Psoas muscle (tissue), 7 donors: ENCODE measurements at regions not wholly inside any gene's neighbourhood (a gene's known extent, or its start where the extent isn't known, plus 50 kb on each side); places are given as distances from the start of the nearest gene placed in this dataset.

Source experiments
- ATAC-seq, 4 donors: fragments of 200-7000 bp; cut with Tn5 transposase; one replicate each; pipeline ENCODE4 v1.9.1; 2020; ENCODE audit warnings: moderate library complexity in 3 of 4, mild to moderate bottlenecking in 2 of 4
- DNase-seq, 2 donors: peaks; one replicate each; pipeline ENCODE4 v3.0.0-alpha.2; 2020
- H3K27ac ChIP-seq: fragments of 200-600 bp; one replicate; pipeline ENCODE4 v1.8.0; 2022
- H3K27me3 ChIP-seq, 3 donors: fragments of 200-600 bp in 1 of 3; one replicate each; pipeline versions ENCODE4 v1.6.1 to v1.8.0; 2013 to 2022; ENCODE audit warnings: low read length in 2 of 3, mild to moderate bottlenecking in 2 of 3, moderate library complexity in 1 of 3; ENCODE audit not compliant: insufficient read depth in 3 of 3
- H3K36me3 ChIP-seq, 2 donors: fragments of 200-600 bp in 1 of 2; one replicate each; pipeline versions ENCODE4 v1.6.1 to v1.8.0; 2013 to 2022; ENCODE audit warnings: low read depth in 1 of 2, mild to moderate bottlenecking in 1 of 2, moderate library complexity in 1 of 2; ENCODE audit not compliant: insufficient read depth in 1 of 2
- H3K4me1 ChIP-seq: fragments of 200-600 bp; one replicate; pipeline ENCODE4 v1.8.0; 2022
- H3K4me3 ChIP-seq: fragments of 200-600 bp; one replicate; pipeline ENCODE4 v1.8.0; 2022; ENCODE audit warnings: mild to moderate bottlenecking
- H3K9me3 ChIP-seq: fragments of 200-600 bp; one replicate; pipeline ENCODE4 v1.8.0; 2022
- WGBS, 3 donors: extraction: QIAGEN DNeasy Blood & Tissue Kit; methylation state at CpG; one replicate each; pipeline versions ENCODE4 v1.1.6 to v1.1.7; 2013; 5-methylcytosine and 5-hydroxymethylcytosine counted together
- intact Hi-C, 2 donors: fragments of 100-400 bp; cut with DNase I; formaldehyde crosslinking; loops; one replicate each; pipeline versions ENCODE4 v1.11.0 to v1.14.2; 2022
- TF ChIP-seq, protein P1 (sequence below): fragments of 200-600 bp; IDR thresholded peaks from one replicate; pipeline ENCODE4 v1.8.0; 2022; ENCODE audit warnings: antibody characterized with exemption
- donor health status: healthy with polysubstance abuse.
- donor health status: DM: no; HTN: no; CAD: no; lungs with moderate emphysema.
- donor health status: Bipolar disorder and iron deficiency.
- donor health status: healthy.
- donor health status: DM: yes; HTN: yes; CAD: no.
- donor health status: DM: no; HTN: no; CAD: no.
- donor health status: DM: yes; HTN: yes; CAD: no.

DNA sequence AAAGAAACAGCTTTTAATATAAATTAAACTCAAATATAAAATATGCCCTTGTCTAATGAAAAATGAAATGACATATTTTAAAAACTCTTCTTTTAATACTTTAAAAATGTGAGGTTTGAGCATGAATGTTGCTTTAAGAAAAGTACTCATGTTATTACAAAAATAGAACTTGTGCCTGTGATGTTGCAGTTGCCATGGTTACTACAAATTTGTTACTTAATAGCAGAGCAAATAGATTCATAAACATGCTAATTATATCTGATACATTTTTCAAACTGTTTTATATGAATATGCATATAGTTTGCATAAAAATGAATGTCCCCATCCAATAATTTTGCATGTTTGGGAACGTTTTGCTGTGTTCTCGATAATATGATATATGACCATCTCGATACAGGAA, 152.3 kb upstream of the DPYD start:
- no peaks in the 10 kb centered on the region for H3K36me3 ChIP-seq
- H3K27me3 ChIP-seq, result no peaks in the 10 kb centered on the region
- no peak overlapping the region for H3K4me3 ChIP-seq
- no peaks in the 10 kb centered on the region for H3K9me3 ChIP-seq
- DNase-seq (no peak), ATAC-seq (no peak)
- H3K27ac ChIP-seq, result no peak overlapping the region
- TF ChIP-seq, protein P1, sequence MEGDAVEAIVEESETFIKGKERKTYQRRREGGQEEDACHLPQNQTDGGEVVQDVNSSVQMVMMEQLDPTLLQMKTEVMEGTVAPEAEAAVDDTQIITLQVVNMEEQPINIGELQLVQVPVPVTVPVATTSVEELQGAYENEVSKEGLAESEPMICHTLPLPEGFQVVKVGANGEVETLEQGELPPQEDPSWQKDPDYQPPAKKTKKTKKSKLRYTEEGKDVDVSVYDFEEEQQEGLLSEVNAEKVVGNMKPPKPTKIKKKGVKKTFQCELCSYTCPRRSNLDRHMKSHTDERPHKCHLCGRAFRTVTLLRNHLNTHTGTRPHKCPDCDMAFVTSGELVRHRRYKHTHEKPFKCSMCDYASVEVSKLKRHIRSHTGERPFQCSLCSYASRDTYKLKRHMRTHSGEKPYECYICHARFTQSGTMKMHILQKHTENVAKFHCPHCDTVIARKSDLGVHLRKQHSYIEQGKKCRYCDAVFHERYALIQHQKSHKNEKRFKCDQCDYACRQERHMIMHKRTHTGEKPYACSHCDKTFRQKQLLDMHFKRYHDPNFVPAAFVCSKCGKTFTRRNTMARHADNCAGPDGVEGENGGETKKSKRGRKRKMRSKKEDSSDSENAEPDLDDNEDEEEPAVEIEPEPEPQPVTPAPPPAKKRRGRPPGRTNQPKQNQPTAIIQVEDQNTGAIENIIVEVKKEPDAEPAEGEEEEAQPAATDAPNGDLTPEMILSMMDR, result no peak
- WGBS, 3 donors, result 86 to 92% (median 89%) methylated on average over 3 of the region's 3 CpGs
- intact Hi-C loops, result no loop called here
- no peaks in the 10 kb centered on the region for H3K4me1 ChIP-seq

GRCh38 chr1:98072047-98072446, 151.2 kb upstream of the DPYD start:
- H3K27ac ChIP-seq, result no peak overlapping the region
- no peaks in the 10 kb centered on the region for H3K27me3 ChIP-seq
- TF ChIP-seq, protein P1, result no peak
- no peak overlapping the region for H3K4me3 ChIP-seq
- H3K4me1 ChIP-seq, result no peaks in the 10 kb centered on the region
- DNase-seq, result no peak
- no peak for ATAC-seq
- 77 to 87% (median 80%) methylated on average over 2 of the region's 2 CpGs for WGBS, 3 donors
- H3K9me3 ChIP-seq, result no peaks in the 10 kb centered on the region
- no peaks in the 10 kb centered on the region for H3K36me3 ChIP-seq
- intact Hi-C loops, result no loop called here

DNA sequence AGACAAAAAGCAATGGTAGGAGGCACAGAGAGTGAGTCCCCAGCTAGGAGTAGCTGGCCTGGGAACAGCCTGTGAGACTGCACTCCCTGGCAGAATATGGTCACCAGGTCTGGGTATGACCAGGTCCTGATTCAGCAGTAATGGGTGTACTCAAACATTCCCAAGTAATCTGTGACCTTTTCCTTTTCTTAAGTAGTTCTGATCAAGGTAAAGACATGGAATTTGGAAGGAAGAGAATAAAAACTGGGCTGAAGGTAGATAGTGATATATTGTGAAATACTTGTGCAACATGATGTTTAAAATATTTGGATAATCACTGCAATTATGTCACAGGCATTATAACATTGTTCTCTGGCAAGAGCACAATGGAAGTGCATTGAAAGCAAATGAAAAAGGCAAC, 147.2 kb upstream of the DPYD start:
- H3K4me1 ChIP-seq, result no peaks in the 10 kb centered on the region
- DNase-seq (no peak), ATAC-seq (no peak)
- no peaks in the 10 kb centered on the region for H3K36me3 ChIP-seq
- intact Hi-C loops, result no loop called here
- no peak overlapping the region for H3K4me3 ChIP-seq
- TF ChIP-seq, protein P1, result no peak
- no peak overlapping the region for H3K27ac ChIP-seq
- no peaks in the 10 kb centered on the region for H3K27me3 ChIP-seq
- no peaks in the 10 kb centered on the region for H3K9me3 ChIP-seq

GRCh38 chr1:98066911-98067310, 146.1 kb upstream of the DPYD start:
- Histone ChIP-seq H3K9me3 (no peaks in the 10 kb centered on the region), H3K36me3 (no peaks in the 10 kb centered on the region), H3K4me1 (no peaks in the 10 kb centered on the region), H3K27me3 (no peaks in the 10 kb centered on the region), H3K4me3 (no peak overlapping the region), H3K27ac (no peak overlapping the region)
- intact Hi-C loops, result no loop called here
- no peak for ATAC-seq
- TF ChIP-seq, protein P1, result no peak
- whole genome bisulfite sequencing, 3 donors, result 86 to 90% (median 88%) methylated on average over 2 of the region's 2 CpGs
- no peak for DNase-seq

DNA sequence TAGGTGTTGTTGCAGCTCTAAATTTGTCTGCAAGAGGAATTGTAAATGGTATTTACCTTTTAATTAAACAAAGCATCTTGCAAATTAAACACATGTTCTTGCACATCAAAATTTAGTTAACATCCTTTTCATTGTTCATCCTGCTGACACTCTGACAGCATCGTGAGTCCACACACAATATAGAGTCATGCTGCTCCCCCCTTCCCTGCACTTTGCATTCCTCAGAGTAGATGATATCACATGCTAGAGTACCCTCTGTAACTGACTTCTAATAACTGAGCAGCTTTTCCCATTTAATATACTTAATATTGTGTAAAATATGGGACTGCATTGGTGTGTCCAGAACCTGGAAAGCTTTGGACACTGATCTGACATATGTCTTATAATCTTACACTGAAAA, 138.8 kb upstream of the DPYD start:
- Histone ChIP-seq H3K9me3 (no peaks in the 10 kb centered on the region), H3K36me3 (no peaks in the 10 kb centered on the region), H3K27me3 (peaks cover 0 to 12% (median 5%) of the 10 kb centered on the region in 3 donors), H3K4me1 (no peaks in the 10 kb centered on the region), H3K27ac (no peak overlapping the region), H3K4me3 (no peak overlapping the region)
- WGBS, 3 donors, result 48 to 65% (median 55%) methylated on average over 1 of the region's 1 CpG
- TF ChIP-seq, protein P1, result no peak
- ATAC-seq, result no peak
- intact Hi-C loops, result loop anchor here (10.0 kb wide), 2 partner anchors 405 to 1085 kb away; no protein-coding TSS in a partner anchor
- DNase-seq, result no peak
